Epithelial cell of esophagus (primary cell): ENCODE measurements at regions not wholly inside any gene's neighbourhood (a gene's known extent, or its start where the extent isn't known, plus 50 kb on each side); places are given as distances from the start of the nearest gene placed in this dataset.
A peak's percentile ranks its signal among the peaks of the same experiment; 100 is the strongest.

Source experiments
- DNase-seq: peaks from one replicate; pipeline ENCODE4 v3.0.0; 2010; ENCODE audit warnings: low read depth
- H3K4me3 ChIP-seq: 2 replicates; pipeline ENCODE4 v1.5.1; 2011; ENCODE audit warnings: mild to moderate bottlenecking, low read length, control low read depth
- TF ChIP-seq, protein P1 (sequence below): IDR thresholded peaks from 2 replicates; pipeline ENCODE4 v1.5.1; 2011; ENCODE audit warnings: low read depth, mild to moderate bottlenecking, low read length, control low read depth, inconsistent platforms; ENCODE audit not compliant: insufficient read depth; ENCODE audit errors: missing control alignments

DNA sequence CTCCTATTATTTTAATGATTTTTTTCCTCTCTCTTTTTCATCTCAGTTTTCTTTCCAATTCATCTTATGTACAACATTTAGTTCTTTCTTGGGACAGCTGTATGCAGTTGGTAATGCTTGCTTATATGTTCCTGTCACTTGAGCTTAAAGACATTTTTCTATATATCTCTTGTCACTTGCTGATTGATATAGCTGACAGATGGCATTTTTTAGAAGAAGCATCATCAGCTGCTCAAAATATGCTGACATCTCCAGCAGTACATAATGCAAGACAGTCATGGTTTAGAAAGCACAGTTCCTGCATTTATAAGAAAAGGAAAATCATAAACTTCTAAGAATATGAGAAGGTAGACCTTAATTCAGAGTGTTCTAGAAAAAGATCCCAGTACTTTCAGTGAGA is 56.5 kb downstream of the DCAF8L1 start:
- no peak overlapping the region for H3K4me3 ChIP-seq
- peak; percentile 1 for DNase-seq
- TF ChIP-seq, protein P1, sequence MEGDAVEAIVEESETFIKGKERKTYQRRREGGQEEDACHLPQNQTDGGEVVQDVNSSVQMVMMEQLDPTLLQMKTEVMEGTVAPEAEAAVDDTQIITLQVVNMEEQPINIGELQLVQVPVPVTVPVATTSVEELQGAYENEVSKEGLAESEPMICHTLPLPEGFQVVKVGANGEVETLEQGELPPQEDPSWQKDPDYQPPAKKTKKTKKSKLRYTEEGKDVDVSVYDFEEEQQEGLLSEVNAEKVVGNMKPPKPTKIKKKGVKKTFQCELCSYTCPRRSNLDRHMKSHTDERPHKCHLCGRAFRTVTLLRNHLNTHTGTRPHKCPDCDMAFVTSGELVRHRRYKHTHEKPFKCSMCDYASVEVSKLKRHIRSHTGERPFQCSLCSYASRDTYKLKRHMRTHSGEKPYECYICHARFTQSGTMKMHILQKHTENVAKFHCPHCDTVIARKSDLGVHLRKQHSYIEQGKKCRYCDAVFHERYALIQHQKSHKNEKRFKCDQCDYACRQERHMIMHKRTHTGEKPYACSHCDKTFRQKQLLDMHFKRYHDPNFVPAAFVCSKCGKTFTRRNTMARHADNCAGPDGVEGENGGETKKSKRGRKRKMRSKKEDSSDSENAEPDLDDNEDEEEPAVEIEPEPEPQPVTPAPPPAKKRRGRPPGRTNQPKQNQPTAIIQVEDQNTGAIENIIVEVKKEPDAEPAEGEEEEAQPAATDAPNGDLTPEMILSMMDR: no peak

DNA sequence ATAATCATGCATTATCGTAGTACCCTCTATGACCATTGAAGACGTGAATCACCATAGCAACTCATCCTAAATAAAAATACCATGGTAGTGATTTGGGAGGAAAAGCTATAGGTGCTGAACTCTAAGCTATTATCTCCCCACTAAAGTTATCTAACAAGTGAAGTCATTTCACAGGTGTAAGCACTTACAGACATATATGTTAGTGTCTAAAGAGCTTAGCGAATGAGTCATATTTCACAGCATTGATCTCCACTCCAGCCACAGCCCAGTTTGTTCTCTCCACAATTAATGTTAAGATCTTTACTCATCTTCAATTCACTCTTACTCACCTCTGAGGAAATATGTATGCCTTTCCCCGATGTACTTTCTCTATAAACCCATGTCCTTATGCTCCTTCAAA is 57.0 kb downstream of the DCAF8L1 start:
- H3K4me3 ChIP-seq: no peak overlapping the region
- DNase-seq: peak; percentile 77
- TF ChIP-seq, protein P1: no peak

DNA sequence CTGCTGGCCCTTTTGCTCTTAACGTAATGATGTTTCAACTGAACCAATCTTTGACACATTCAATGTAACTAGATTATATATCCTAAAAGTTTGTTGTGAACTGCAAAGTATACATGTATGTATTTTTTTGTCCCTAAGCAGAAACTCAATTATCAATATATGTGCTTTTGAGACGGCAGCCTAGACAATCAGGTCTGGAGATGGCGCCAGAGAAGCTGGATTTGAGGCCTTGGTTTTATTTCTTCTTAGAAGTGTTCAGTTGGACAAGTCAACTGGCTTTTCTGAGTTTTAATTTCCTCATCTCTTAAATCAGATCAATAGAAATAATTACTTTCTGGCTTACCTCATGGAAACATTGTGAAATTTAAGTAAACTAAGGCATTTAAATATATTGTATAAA is 62.5 kb downstream of the DCAF8L1 start:
- H3K4me3 ChIP-seq: no peak overlapping the region
- TF ChIP-seq, protein P1: peak; percentile 53
- DNase-seq: peak; percentile 42

DNA sequence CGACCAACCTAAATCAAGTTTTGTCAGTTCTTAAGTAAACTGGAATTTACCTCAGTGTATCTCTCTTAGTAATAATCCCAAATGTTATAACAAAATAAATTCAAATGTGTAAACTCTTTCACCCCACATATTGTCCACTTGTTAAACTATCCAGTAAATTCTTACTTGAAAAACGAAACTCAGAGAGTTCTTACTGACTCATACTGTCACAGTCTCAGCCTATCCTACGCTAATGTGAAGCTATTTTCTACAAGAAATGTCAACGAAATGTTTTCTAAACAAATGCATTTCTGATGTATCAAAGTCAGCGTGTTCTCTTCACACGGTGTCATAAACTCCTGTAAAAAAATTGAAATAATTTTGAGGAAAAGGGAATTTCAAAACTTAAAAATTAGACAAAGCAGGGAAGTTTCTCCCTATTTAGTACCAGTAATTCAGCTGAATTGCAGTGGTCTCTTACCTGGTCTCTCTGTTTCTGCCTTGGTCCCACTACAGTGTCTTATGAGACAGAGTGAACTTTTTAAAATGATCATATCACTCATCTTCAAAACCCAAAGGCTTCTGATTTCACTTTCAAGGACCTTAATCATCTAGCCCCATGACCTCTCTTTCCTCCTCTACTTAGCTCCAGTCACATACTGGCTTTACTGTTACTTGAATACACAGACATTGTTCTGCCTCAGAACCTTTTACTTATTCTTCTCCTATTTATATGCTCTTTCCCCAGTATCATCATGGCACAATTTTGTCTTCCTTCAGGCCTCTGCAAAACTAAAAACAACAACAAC is 63.3 kb downstream of the DCAF8L1 start:
- TF ChIP-seq, protein P1: no peak
- H3K4me3 ChIP-seq: no peak overlapping the region
- DNase-seq: no peak

DNA sequence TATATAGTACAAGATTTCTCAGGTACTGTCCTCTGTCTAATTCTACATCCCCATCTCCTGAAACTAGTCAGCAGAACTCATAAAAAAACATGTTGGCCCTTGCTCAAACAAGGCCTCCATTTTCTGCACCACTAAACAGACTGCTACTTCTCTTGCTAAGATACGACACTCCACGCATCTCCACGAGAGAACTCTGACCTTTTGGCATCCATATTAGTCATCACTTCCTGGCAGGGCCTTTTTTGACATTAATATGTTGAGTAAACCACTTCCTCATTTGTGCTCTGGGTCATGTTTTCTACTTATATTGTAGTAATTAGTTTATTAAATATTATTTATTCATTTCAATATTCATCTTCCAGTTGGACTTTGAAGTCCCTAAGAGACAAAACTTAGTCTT is 65.6 kb downstream of the DCAF8L1 start:
- H3K4me3 ChIP-seq: no peak overlapping the region
- TF ChIP-seq, protein P1: no peak
- peak; percentile 2 for DNase-seq

DNA sequence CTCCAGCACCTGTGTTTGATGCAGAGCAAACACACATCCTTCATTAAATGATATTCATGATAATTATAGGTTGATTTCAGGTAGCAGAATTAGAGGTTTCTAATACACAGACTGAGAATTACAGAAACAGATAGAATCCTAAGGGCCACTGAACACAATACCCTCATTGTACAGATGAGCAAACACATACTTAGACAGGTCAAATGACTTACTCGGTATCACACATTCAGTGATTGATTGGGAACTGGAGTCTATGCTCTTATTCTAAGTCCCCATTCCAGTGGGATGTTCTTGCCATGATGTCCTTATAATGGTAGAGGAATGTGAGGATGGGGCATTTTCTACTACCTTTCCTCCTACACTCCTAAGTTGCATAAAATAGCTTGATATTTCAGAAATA is 70.8 kb downstream of the DCAF8L1 start:
- TF ChIP-seq, protein P1: no peak
- H3K4me3 ChIP-seq: no peak overlapping the region
- no peak for DNase-seq

DNA sequence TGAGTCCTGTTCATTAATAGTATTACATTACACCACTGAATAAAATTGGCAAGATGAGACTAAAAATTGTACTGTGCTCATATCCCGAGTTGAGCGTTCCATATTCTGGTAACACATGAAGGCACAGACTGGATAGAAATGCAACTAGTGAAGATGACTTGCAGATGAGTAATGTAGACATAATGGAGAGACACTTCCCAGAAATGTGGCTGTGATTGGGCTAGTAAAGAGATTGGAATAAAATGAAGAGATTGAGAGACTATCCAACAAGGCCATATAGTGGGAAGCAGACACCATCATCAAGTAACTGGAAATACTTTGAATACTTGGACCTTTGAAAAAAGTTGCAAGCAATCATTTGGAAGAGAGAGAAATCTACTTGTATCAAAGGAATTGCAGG is 77.3 kb downstream of the DCAF8L1 start:
- TF ChIP-seq, protein P1: no peak
- peak; percentile 13 for DNase-seq
- H3K4me3 ChIP-seq: no peak overlapping the region
